ENCODE measurements at regions not wholly inside any gene's neighbourhood (a gene's known extent, or its start where the extent isn't known, plus 50 kb on each side); places are given as distances from the start of the nearest gene placed in this dataset.

DNA sequence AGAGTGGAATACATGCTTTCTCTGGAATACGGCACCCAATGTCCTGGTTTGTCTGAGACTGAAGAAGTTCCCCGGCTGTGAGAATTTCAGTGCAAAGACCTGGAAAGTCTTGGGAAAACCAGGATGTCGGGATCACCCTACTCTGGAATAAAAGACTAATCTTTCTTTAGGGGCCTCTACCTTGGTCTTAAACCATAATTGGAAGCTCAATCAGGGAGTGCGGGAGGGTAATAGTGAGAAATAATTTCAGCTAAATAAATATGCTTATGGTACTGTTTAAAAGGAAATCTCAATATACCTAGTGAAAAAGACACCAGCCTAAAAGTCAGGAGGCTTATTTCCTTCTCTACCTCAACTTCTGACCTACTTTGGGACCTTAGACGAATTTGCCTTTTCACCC, 236.1 kb upstream of the GLI3 start:
- TF ChIP-seq POLR2A (IDR thresholded peaks at IDR 0.05) = no peak
- no peak for TF ChIP-seq POLR2AphosphoS5 (IDR thresholded peaks at IDR 0.05)
- no peak for TF ChIP-seq EP300 (IDR thresholded peaks at IDR 0.05; ENCODE audit: low read depth)
- 85 to 86% methylated on average over 3 to 5 of the region's 5 CpGs for WGBS, 2 donors (ENCODE audit: low coverage in 1 of 2)
- no peak for DNase-seq
- H3K36me3 ChIP-seq = no peaks in the 10 kb centered on the region
- in situ Hi-C loops (cut with MboI; ENCODE audit: low pct_ligation_motif_present in 1 of 4, low pct_unique_long_range_greater_than_20kb in 1 of 4, low sequenced_read_pairs in 3 of 4) (no loop called here), intact Hi-C loops (cut with DNase I; ENCODE audit: low total_unique reads) (no loop called here)
- no peak overlapping the region for H3K27ac ChIP-seq
- no peaks in the 10 kb centered on the region for H3K9me3 ChIP-seq
- H3K4me1 ChIP-seq = no peaks in the 10 kb centered on the region
- H3K4me3 ChIP-seq = no peak overlapping the region
- H3K27me3 ChIP-seq = no peaks in the 10 kb centered on the region

DNA sequence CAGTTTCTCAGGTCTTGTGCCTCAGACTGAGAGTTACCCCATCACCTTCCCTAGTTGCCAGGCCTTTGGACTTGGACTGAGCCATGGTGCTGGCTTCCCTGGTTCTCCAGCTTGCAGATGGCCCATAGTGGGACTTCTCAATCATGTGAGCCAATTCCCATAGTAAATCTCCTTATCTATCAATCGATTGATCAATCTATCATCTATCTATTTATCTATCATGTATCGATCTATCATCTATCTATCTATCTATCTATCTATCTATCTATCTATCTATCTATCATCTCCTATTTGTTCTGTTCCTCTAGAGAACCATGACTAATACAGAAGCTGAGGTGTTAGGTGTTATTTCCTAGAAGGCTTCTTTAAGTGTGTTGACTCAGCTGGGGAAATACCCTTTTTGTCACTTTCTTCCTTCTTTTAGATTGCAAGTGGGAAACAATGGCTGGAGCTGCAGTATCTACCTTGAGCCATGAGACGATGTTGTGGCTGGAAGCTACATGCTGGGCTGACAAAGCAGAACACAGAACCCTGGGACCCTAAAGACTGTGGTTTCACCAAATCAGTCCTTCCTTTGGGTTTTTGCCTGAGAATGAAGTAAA, 234.7 kb upstream of the GLI3 start:
- 87 to 90% methylated on average over 3 of the region's 3 CpGs for WGBS, 2 donors (ENCODE audit: low coverage in 1 of 2)
- intact Hi-C loops (cut with DNase I; ENCODE audit: low total_unique reads) (no loop called here), in situ Hi-C loops (cut with MboI; ENCODE audit: low pct_ligation_motif_present in 1 of 4, low pct_unique_long_range_greater_than_20kb in 1 of 4, low sequenced_read_pairs in 3 of 4) (no loop called here)
- DNase-seq = no peak
- TF ChIP-seq, protein P1, sequence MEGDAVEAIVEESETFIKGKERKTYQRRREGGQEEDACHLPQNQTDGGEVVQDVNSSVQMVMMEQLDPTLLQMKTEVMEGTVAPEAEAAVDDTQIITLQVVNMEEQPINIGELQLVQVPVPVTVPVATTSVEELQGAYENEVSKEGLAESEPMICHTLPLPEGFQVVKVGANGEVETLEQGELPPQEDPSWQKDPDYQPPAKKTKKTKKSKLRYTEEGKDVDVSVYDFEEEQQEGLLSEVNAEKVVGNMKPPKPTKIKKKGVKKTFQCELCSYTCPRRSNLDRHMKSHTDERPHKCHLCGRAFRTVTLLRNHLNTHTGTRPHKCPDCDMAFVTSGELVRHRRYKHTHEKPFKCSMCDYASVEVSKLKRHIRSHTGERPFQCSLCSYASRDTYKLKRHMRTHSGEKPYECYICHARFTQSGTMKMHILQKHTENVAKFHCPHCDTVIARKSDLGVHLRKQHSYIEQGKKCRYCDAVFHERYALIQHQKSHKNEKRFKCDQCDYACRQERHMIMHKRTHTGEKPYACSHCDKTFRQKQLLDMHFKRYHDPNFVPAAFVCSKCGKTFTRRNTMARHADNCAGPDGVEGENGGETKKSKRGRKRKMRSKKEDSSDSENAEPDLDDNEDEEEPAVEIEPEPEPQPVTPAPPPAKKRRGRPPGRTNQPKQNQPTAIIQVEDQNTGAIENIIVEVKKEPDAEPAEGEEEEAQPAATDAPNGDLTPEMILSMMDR (IDR thresholded peaks at IDR 0.05) = no peak
- no peak for TF ChIP-seq POLR2AphosphoS5 (IDR thresholded peaks at IDR 0.05)
- TF ChIP-seq EP300 (IDR thresholded peaks at IDR 0.05; ENCODE audit: low read depth) = no peak
- TF ChIP-seq POLR2A (IDR thresholded peaks at IDR 0.05) = no peak
- no peaks in the 10 kb centered on the region for H3K4me1 ChIP-seq
- no peak overlapping the region for H3K27ac ChIP-seq
- H3K4me3 ChIP-seq = no peak overlapping the region
- H3K27me3 ChIP-seq = no peaks in the 10 kb centered on the region
- no peaks in the 10 kb centered on the region for H3K36me3 ChIP-seq
- no peaks in the 10 kb centered on the region for H3K9me3 ChIP-seq

DNA sequence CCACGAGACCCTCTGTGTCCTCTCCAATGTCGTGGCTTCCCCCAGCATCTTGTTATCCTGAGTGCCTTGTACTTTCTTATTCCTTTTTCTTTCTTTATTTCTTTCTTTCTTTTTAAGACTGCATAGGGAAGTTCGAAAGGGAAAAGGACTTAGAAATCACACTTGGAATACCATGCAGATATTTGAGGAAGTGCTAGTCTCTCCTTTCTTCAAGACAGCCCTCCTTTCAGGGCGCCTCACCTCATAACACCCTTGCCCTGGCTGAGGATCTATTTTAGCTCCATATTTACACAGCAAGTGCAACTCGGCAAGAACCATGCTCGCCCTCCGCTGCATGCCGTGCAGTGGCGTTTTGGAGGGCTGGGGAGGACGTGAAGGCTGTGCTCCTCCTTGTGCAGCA, 232.3 kb upstream of the GLI3 start:
- intact Hi-C loops (cut with DNase I; ENCODE audit: low total_unique reads) (no loop called here), in situ Hi-C loops (cut with MboI; ENCODE audit: low pct_ligation_motif_present in 1 of 4, low pct_unique_long_range_greater_than_20kb in 1 of 4, low sequenced_read_pairs in 3 of 4) (no loop called here)
- Histone ChIP-seq H3K9me3 (no peaks in the 10 kb centered on the region), H3K4me3 (no peak overlapping the region), H3K4me1 (no peaks in the 10 kb centered on the region), H3K27ac (no peak overlapping the region), H3K27me3 (no peaks in the 10 kb centered on the region), H3K36me3 (no peaks in the 10 kb centered on the region)
- TF ChIP-seq POLR2AphosphoS5 (IDR thresholded peaks at IDR 0.05) (no peak), POLR2A (IDR thresholded peaks at IDR 0.05) (no peak)
- TF ChIP-seq, protein P1 (IDR thresholded peaks at IDR 0.05) = no peak
- no peak for DNase-seq
- WGBS, 2 donors (ENCODE audit: low coverage in 1 of 2) = 75 to 85% methylated on average over 5 to 10 of the region's 10 CpGs

DNA sequence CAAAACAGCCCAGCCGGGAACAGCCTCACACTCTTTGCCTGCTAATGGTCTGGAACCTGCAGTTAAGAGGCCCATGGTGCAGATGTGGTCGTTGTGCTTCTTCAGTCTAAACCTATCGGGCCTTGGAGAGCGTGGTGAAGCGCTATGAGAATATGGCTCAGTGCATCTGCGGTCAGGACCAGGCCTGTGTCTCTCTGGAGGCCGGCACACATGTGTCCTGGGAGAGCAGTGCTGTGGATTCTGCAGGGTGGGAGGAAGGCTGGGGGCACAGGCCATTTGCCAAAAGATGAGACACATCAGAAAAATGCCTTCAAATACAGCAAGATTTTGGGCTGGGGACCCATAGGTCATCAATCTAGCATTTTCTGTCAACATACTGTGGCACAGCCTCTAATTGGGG, 231.5 kb upstream of the GLI3 start:
- Histone ChIP-seq H3K9me3 (no peaks in the 10 kb centered on the region), H3K36me3 (no peaks in the 10 kb centered on the region), H3K27me3 (no peaks in the 10 kb centered on the region), H3K4me3 (no peak overlapping the region), H3K27ac (no peak overlapping the region), H3K4me1 (no peaks in the 10 kb centered on the region)
- WGBS, 2 donors (ENCODE audit: low coverage in 1 of 2) = 71 to 80% methylated on average over 1 to 7 of the region's 7 CpGs
- DNase-seq = no peak
- intact Hi-C loops (cut with DNase I; ENCODE audit: low total_unique reads) = no loop called here
- in situ Hi-C loops (cut with MboI; ENCODE audit: low pct_ligation_motif_present in 1 of 4, low pct_unique_long_range_greater_than_20kb in 1 of 4, low sequenced_read_pairs in 3 of 4) = no loop called here
- TF ChIP-seq POLR2AphosphoS5 (IDR thresholded peaks at IDR 0.05) (no peak), EP300 (IDR thresholded peaks at IDR 0.05; ENCODE audit: low read depth) (no peak), POLR2A (IDR thresholded peaks at IDR 0.05) (no peak)
- TF ChIP-seq, protein P1 (IDR thresholded peaks at IDR 0.05) = no peak

DNA sequence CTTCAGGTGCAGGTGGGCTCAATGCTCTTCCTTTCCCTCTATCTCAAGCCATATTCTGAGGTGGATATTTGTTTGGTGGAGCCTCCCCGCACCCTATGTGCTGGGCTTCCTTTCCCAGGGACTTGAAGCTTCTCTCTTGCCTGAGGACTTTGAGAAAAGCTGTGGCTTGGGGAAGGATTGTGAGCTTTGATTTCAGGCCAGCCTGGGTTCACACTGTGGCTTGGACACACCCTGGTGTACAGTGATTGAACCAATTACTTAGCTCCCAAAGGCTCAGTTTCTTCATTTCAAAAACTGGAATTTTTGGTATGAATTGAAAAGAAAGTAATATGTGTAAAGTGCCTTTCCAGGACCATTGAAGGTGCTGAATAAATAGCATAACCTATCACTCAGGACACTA, 224.5 kb upstream of the GLI3 start:
- Histone ChIP-seq H3K9me3 (no peaks in the 10 kb centered on the region), H3K36me3 (no peaks in the 10 kb centered on the region), H3K4me1 (no peaks in the 10 kb centered on the region), H3K4me3 (no peak overlapping the region), H3K27ac (no peak overlapping the region), H3K27me3 (no peaks in the 10 kb centered on the region)
- TF ChIP-seq, protein P1 (IDR thresholded peaks at IDR 0.05) = no peak
- no peak for TF ChIP-seq EP300 (IDR thresholded peaks at IDR 0.05; ENCODE audit: low read depth)
- TF ChIP-seq POLR2A (IDR thresholded peaks at IDR 0.05) = no peak
- TF ChIP-seq POLR2AphosphoS5 (IDR thresholded peaks at IDR 0.05) = no peak
- WGBS, 2 donors (ENCODE audit: low coverage in 1 of 2) = 88% methylated on average over 1 of the region's 1 CpG; no CpG with 5 or more reads in 1 of the 2 donors
- DNase-seq = no peak
- intact Hi-C loops (cut with DNase I; ENCODE audit: low total_unique reads) (no loop called here), in situ Hi-C loops (cut with MboI; ENCODE audit: low pct_ligation_motif_present in 1 of 4, low pct_unique_long_range_greater_than_20kb in 1 of 4, low sequenced_read_pairs in 3 of 4) (no loop called here)

Data from transverse colon (tissue), 4 donors.